GM23338 (cell line): ENCODE measurements at regions not wholly inside any gene's neighbourhood (a gene's known extent, or its start where the extent isn't known, plus 50 kb on each side); places are given as distances from the start of the nearest gene placed in this dataset.

Source experiments
- ATAC-seq: fragments of 200-7000 bp; cut with Tn5 transposase; 3 replicates; pipeline ENCODE4 v1.9.1; 2020
- DNase-seq: peaks from one replicate; pipeline ENCODE4 v3.0.0-alpha.2; 2015; ENCODE audit warnings: low spot score
- H2AFZ ChIP-seq: fragments of 200-600 bp; sonication (generic); 2 replicates; pipeline ENCODE4 v1.8.0; 2016; ENCODE audit warnings: antibody characterized with exemption, mild to moderate bottlenecking, moderate library complexity
- H3F3A ChIP-seq: fragments of 200-600 bp; sonication (generic); replicated peaks from 2 replicates; pipeline ENCODE4 v1.8.0; 2017; ENCODE audit warnings: antibody characterized with exemption, mixed run types, low read depth
- H3K27ac ChIP-seq: fragments of 200-600 bp; sonication (generic); 2 replicates; pipeline ENCODE4 v1.6.1; 2016; ENCODE audit warnings: low read depth
- H3K27me3 ChIP-seq: fragments of 200-600 bp; sonication (generic); 2 replicates; pipeline ENCODE4 v1.8.0; 2016; ENCODE audit warnings: mild to moderate bottlenecking, mixed run types, moderate library complexity; ENCODE audit not compliant: insufficient read depth
- H3K36me3 ChIP-seq: fragments of 200-600 bp; sonication (generic); 2 replicates; pipeline ENCODE4 v1.8.0; 2016; ENCODE audit warnings: mild to moderate bottlenecking; ENCODE audit not compliant: insufficient read depth
- H3K4me1 ChIP-seq: fragments of 200-600 bp; sonication (generic); 2 replicates; pipeline ENCODE4 v1.8.0; 2016; ENCODE audit warnings: mild to moderate bottlenecking, moderate library complexity; ENCODE audit not compliant: insufficient read depth
- H3K4me2 ChIP-seq: fragments of 200-600 bp; sonication (generic); 2 replicates; pipeline ENCODE4 v1.7.1; 2017; ENCODE audit warnings: mixed run types
- H3K4me3 ChIP-seq: fragments of 200-600 bp; sonication (generic); 2 replicates; pipeline ENCODE4 v1.6.1; 2016; ENCODE audit warnings: mixed run types
- H3K79me2 ChIP-seq: fragments of 200-600 bp; sonication (generic); replicated peaks from 2 replicates; pipeline ENCODE4 v1.8.0; 2017; ENCODE audit warnings: mild to moderate bottlenecking; ENCODE audit not compliant: insufficient read depth
- H3K9me2 ChIP-seq: fragments of 200-600 bp; sonication (generic); 2 replicates; pipeline ENCODE4 v1.8.0; 2017; ENCODE audit not compliant: insufficient read depth
- H4K20me1 ChIP-seq: fragments of 200-600 bp; sonication (generic); replicated peaks from 2 replicates; pipeline ENCODE4 v1.8.0; 2017; ENCODE audit warnings: mild to moderate bottlenecking; ENCODE audit not compliant: insufficient read depth
- H3K27ac Mint-ChIP-seq: 2 replicates; pipeline ENCODE4 v1.8.0; 2020; ENCODE audit warnings: inconsistent platforms, mild to moderate bottlenecking, moderate library complexity, mixed read lengths
- H3K27me3 Mint-ChIP-seq: 3 replicates; pipeline ENCODE4 v1.8.0; 2022; ENCODE audit warnings: low read depth, mild to moderate bottlenecking, moderate library complexity, mixed read lengths, inconsistent platforms; ENCODE audit not compliant: insufficient read depth, poor library complexity
- H3K36me3 Mint-ChIP-seq: 3 replicates; pipeline ENCODE4 v1.8.0; 2021; ENCODE audit warnings: low read depth, mild to moderate bottlenecking, inconsistent platforms, moderate library complexity, mixed read lengths
- H3K4me1 Mint-ChIP-seq: 3 replicates; pipeline ENCODE4 v1.8.0; 2020; ENCODE audit warnings: mild to moderate bottlenecking, inconsistent platforms, mixed read lengths
- H3K4me3 Mint-ChIP-seq: 3 replicates; pipeline ENCODE4 v1.8.0; 2021; ENCODE audit warnings: moderate library complexity, mild to moderate bottlenecking, inconsistent platforms, mixed read lengths
- H3K9me3 Mint-ChIP-seq: 3 replicates; pipeline ENCODE4 v1.8.0; 2020; ENCODE audit warnings: moderate library complexity, mild to moderate bottlenecking, inconsistent platforms, mixed read lengths
- CREB1 ChIP-seq: fragments of 250-450 bp; sonication (Bioruptor Pico); IDR thresholded peaks from 2 replicates; pipeline ENCODE4 v1.5.0; 2020; ENCODE audit warnings: low read depth, mild to moderate bottlenecking, moderate library complexity
- ETS1 ChIP-seq: IDR thresholded peaks from 2 replicates; pipeline ENCODE4 v1.6.1; 2016; ENCODE audit warnings: antibody characterized with exemption
- EZH2 ChIP-seq: fragments of 200-600 bp; sonication (generic); IDR thresholded peaks from one replicate; pipeline ENCODE4 v1.8.0; 2017; ENCODE audit warnings: antibody characterized with exemption, mild to moderate bottlenecking, low read depth; ENCODE audit not compliant: unreplicated experiment
- EZH2phosphoT487 ChIP-seq: fragments of 200-600 bp; sonication (generic); IDR thresholded peaks from one replicate; pipeline ENCODE4 v1.8.1; 2018; ENCODE audit warnings: antibody characterized with exemption; ENCODE audit not compliant: unreplicated experiment
- POLR2AphosphoS5 ChIP-seq: IDR thresholded peaks from 2 replicates; pipeline ENCODE4 v1.6.1; 2016; ENCODE audit warnings: antibody characterized with exemption, low read depth
- REST ChIP-seq: IDR thresholded peaks from one replicate; pipeline ENCODE4 v1.6.1; 2018; ENCODE audit warnings: antibody characterized with exemption; ENCODE audit not compliant: unreplicated experiment
- STAT1 ChIP-seq: IDR thresholded peaks from one replicate; pipeline ENCODE4 v1.6.1; 2016; ENCODE audit warnings: antibody characterized with exemption; ENCODE audit not compliant: unreplicated experiment

- Histone ChIP-seq H3K79me2 (no peaks in the 10 kb centered on the region), H2AFZ (peak overlapping the region; percentile 83), H3K27me3 (no peaks in the 10 kb centered on the region), H3F3A (no peaks in the 10 kb centered on the region), H3K4me2 (no peak overlapping the region), H3K4me3 (no peak overlapping the region), H3K9me2 (no peaks in the 10 kb centered on the region), H3K4me1 (peaks cover 15% of the 10 kb centered on the region), H3K27ac (no peak overlapping the region), H4K20me1 (no peaks in the 10 kb centered on the region), H3K36me3 (no peaks in the 10 kb centered on the region)
- Mint-ChIP-seq H3K27ac (peak overlapping the region; percentile 10; the same call in 1 of the 2 replicates), H3K4me3 (no peak overlapping the region), H3K4me1 (peaks cover 17% of the 10 kb centered on the region), H3K27me3 (no peaks in the 10 kb centered on the region), H3K9me3 (no peaks in the 10 kb centered on the region), H3K36me3 (no peaks in the 10 kb centered on the region)
- no peak for ATAC-seq
- no peak for DNase-seq
- no peak for TF ChIP-seq STAT1
- TF ChIP-seq ETS1, result no peak
Observed at GRCh38 chr4:18578307-18578706, 556.8 kb upstream of the LCORL start.

- H3K9me2 ChIP-seq, result no peaks in the 10 kb centered on the region
- H3K36me3 Mint-ChIP-seq, result no peaks in the 10 kb centered on the region
- 0 out of 2 replicates have a peak, but pooled peaks cover 2% of the 10 kb centered on the region for H3K4me1 ChIP-seq
- no peaks in the 10 kb centered on the region for H3K9me3 Mint-ChIP-seq
- no peaks in the 10 kb centered on the region for H3F3A ChIP-seq
- TF ChIP-seq CREB1 (no peak), REST (no peak), POLR2AphosphoS5 (no peak), ETS1 (no peak), EZH2 (no peak), STAT1 (no peak), EZH2phosphoT487 (no peak)
- no peaks in the 10 kb centered on the region for H3K36me3 ChIP-seq
- peaks cover 3% of the 10 kb centered on the region; the same call in 2 of the 3 replicates for H3K4me1 Mint-ChIP-seq
- no peak overlapping the region for H3K4me3 ChIP-seq
- no peaks in the 10 kb centered on the region for H3K79me2 ChIP-seq
- H4K20me1 ChIP-seq, result no peaks in the 10 kb centered on the region
- H3K27me3 Mint-ChIP-seq, result peaks cover 2% of the 10 kb centered on the region
- no peak for DNase-seq
- no peak overlapping the region for H3K4me3 Mint-ChIP-seq
- no peak overlapping the region for H3K4me2 ChIP-seq
- no peak for ATAC-seq
- H3K27me3 ChIP-seq, result no peaks in the 10 kb centered on the region
- H3K27ac Mint-ChIP-seq, result no peak overlapping the region
- H3K27ac ChIP-seq, result no peak overlapping the region
- no peak overlapping the region for H2AFZ ChIP-seq
Observed at GRCh38 chr4:18572481-18572880, 550.9 kb upstream of the LCORL start.
